HepG2 (cell line): ENCODE measurements at regions not wholly inside any gene's neighbourhood (a gene's known extent, or its start where the extent isn't known, plus 50 kb on each side); places are given as distances from the start of the nearest gene placed in this dataset.

Experiments
- ATAC-seq: fragments of 200-7000 bp; cut with Tn5 transposase; 3 replicates; pipeline ENCODE4 v1.9.1; 2020; ENCODE audit warnings: mild to moderate bottlenecking, moderate library complexity
- BruUV-seq: library from RNA; stranded (reverse); fragments of 400-500 nt; replicated peaks from 2 replicates; lab custom pipeline; 2021; lab: Mats Ljungman, UMichigan
- CTCF ChIA-PET: fragments of 300-600 bp; formaldehyde crosslinking; extraction: SDS; loops from one replicate; lab custom pipeline; 2021; ENCODE audit warnings: low total read pairs, inconsistent platforms, low intra/inter-chr PET ratio; lab: Yijun Ruan, JAX
- POLR2A ChIA-PET: fragments of 350-600 bp; sonication (Branson Sonifier 250); formaldehyde crosslinking; loops from one replicate; lab custom pipeline; 2020; ENCODE audit warnings: antibody characterized with exemption, inconsistent platforms; lab: Yijun Ruan, JAX
- DNase-seq: peaks from one replicate; pipeline ENCODE4 v3.0.0-alpha.2; 2015; ENCODE audit warnings: low spot score
- FAIRE-seq: peaks from 3 replicates; lab custom pipeline; 2011; peaks lifted over from hg19 to GRCh38; lab: Jason Lieb, UNC
- H2AFZ ChIP-seq: one replicate; pipeline ENCODE4 v1.6.1; 2011; ENCODE audit warnings: low read length, inconsistent platforms
- H3K27ac ChIP-seq: fragments of 300-600 bp; 3 replicates; pipeline ENCODE4 v1.8.0; 2011; ENCODE audit warnings: mixed run types, mild to moderate bottlenecking, mixed read lengths, low read length, inconsistent platforms; ENCODE audit not compliant: insufficient read depth; ENCODE audit errors: extremely low read length
- H3K27me3 ChIP-seq, 2 experiments: fragments of 200-600 bp in 1 of 2; 2 replicates in 1 of 2; 3 replicates in 1 of 2; pipeline versions ENCODE4 v1.6.0 to v1.8.0; 2011; ENCODE audit warnings: low read length in 2 of 2, mild to moderate bottlenecking in 2 of 2, moderate library complexity in 2 of 2, inconsistent platforms in 1 of 2; ENCODE audit not compliant: insufficient read depth in 2 of 2, control insufficient read depth in 1 of 2
- H3K36me3 ChIP-seq, 2 experiments: fragments of 200-600 bp in 1 of 2; replicated peaks in 1 of 2; 2 replicates in 1 of 2; 3 replicates in 1 of 2; pipeline versions ENCODE4 v1.5.1 to v1.8.0; 2011; ENCODE audit warnings: low read length in 2 of 2, inconsistent platforms in 1 of 2; ENCODE audit not compliant: insufficient read depth in 2 of 2, control insufficient read depth in 1 of 2
- H3K4me1 ChIP-seq: 2 replicates; pipeline ENCODE4 v1.5.1; 2012; ENCODE audit warnings: low read length, inconsistent platforms; ENCODE audit not compliant: insufficient read depth
- H3K4me2 ChIP-seq: 2 replicates; pipeline ENCODE4 v1.6.0; 2011; ENCODE audit warnings: low read depth, low read length, inconsistent platforms
- H3K4me3 ChIP-seq, 3 experiments: fragments of 200-600 bp in 1 of 3; sonication (generic), shearing (Covaris generic) in 1 of 3; replicated peaks in 1 of 3; 2 replicates each; pipeline ENCODE4 v1.5.1; 2011 to 2016; ENCODE audit warnings: low read length in 3 of 3, inconsistent platforms in 2 of 3, low read depth in 2 of 3, mild to moderate bottlenecking in 2 of 3, control low read depth in 1 of 3, mixed read lengths in 1 of 3; ENCODE audit not compliant: insufficient read depth in 1 of 3
- H3K79me2 ChIP-seq: one replicate; pipeline ENCODE4 v1.6.1; 2011; ENCODE audit warnings: low read length, inconsistent platforms; ENCODE audit not compliant: insufficient read depth
- H3K9ac ChIP-seq: 2 replicates; pipeline ENCODE4 v1.6.0; 2011; ENCODE audit warnings: mild to moderate bottlenecking, low read depth, low read length, inconsistent platforms; ENCODE audit not compliant: insufficient read depth
- H3K9me3 ChIP-seq: 2 replicates; pipeline ENCODE4 v1.5.1; 2012; ENCODE audit warnings: mild to moderate bottlenecking, low read length
- H4K20me1 ChIP-seq: 2 replicates; pipeline ENCODE4 v1.6.0; 2011; ENCODE audit warnings: inconsistent platforms, mild to moderate bottlenecking, low read length, moderate library complexity; ENCODE audit not compliant: insufficient read depth
- AHR ChIP-seq: IDR thresholded peaks from 2 replicates; pipeline ENCODE4 v1.6.1; 2018; ENCODE audit warnings: missing genetic modification reagents, missing compliant biosample characterization
- DBP ChIP-seq: sonication (generic); formaldehyde crosslinking; IDR thresholded peaks from 2 replicates; pipeline ENCODE4 v1.4.0; 2020; ENCODE audit warnings: missing genetic modification reagents; ENCODE audit errors: not compliant biosample characterization
- HNF1B ChIP-seq: sonication (generic); formaldehyde crosslinking; IDR thresholded peaks from 2 replicates; pipeline ENCODE4 v1.5.1; 2020; ENCODE audit warnings: mild to moderate bottlenecking, moderate library complexity, missing genetic modification reagents
- POLR2AphosphoS5 ChIP-seq: IDR thresholded peaks from 2 replicates; pipeline ENCODE4 v1.6.1; 2012; ENCODE audit warnings: low read depth, low read length
- RAD51 ChIP-seq: fragments of 450-650 bp; IDR thresholded peaks from 2 replicates; pipeline ENCODE4 v1.6.1; 2016; ENCODE audit warnings: borderline replicate concordance
- SP140L ChIP-seq: sonication (generic); formaldehyde crosslinking; IDR thresholded peaks from 2 replicates; pipeline ENCODE4 v1.4.0; 2020; ENCODE audit warnings: missing genetic modification reagents, borderline replicate concordance
- SRF ChIP-seq: IDR thresholded peaks from 2 replicates; pipeline ENCODE4 v1.6.1; 2011; ENCODE audit warnings: mild to moderate bottlenecking, low read depth, low read length, moderate library complexity
- TCF7 ChIP-seq: sonication (generic); IDR thresholded peaks from 2 replicates; pipeline ENCODE4 v1.6.1; 2016; ENCODE audit warnings: antibody characterized with exemption, low read depth
- THAP11 ChIP-seq: IDR thresholded peaks from 2 replicates; pipeline ENCODE4 v1.6.1; 2016; ENCODE audit warnings: missing biosample characterization, missing genetic modification reagents
- ZFP62 ChIP-seq: sonication (generic); formaldehyde crosslinking; IDR thresholded peaks from 2 replicates; pipeline ENCODE4 v1.4.0; 2020; ENCODE audit warnings: missing genetic modification reagents
- ZNF136 ChIP-seq: sonication (generic); formaldehyde crosslinking; IDR thresholded peaks from 2 replicates; pipeline ENCODE4 v1.8.1; 2022; ENCODE audit warnings: low read depth, mild to moderate bottlenecking, moderate library complexity, missing genetic modification reagents
- ZNF143 ChIP-seq: sonication (generic); formaldehyde crosslinking; IDR thresholded peaks from 2 replicates; pipeline ENCODE4 v1.4.0; 2020; ENCODE audit warnings: missing genetic modification reagents
- ZNF292 ChIP-seq: sonication (generic); formaldehyde crosslinking; IDR thresholded peaks from 2 replicates; pipeline ENCODE4 v1.8.1; 2022; ENCODE audit warnings: mild to moderate bottlenecking, low read depth, missing genetic modification reagents, borderline replicate concordance
- ZNF30 ChIP-seq: sonication (generic); formaldehyde crosslinking; IDR thresholded peaks from 2 replicates; pipeline ENCODE4 v1.5.0; 2020; ENCODE audit warnings: mild to moderate bottlenecking, missing genetic modification reagents
- ZNF580 ChIP-seq: IDR thresholded peaks from 2 replicates; pipeline ENCODE4 v1.6.1; 2016; ENCODE audit warnings: low read depth, borderline replicate concordance
- ZNF616 ChIP-seq: sonication (generic); formaldehyde crosslinking; IDR thresholded peaks from 2 replicates; pipeline ENCODE4 v1.5.0; 2020; ENCODE audit warnings: low read depth, mild to moderate bottlenecking, missing genetic modification reagents
- ZNF800 ChIP-seq: sonication (generic); formaldehyde crosslinking; IDR thresholded peaks from 2 replicates; pipeline ENCODE4 v1.4.0; 2020; ENCODE audit warnings: missing genetic modification reagents
- WGBS: methylation state at CpG from one replicate; pipeline ENCODE4 v1.1.6; 2017; ENCODE audit warnings: low lambda C conversion rate; 5-methylcytosine and 5-hydroxymethylcytosine counted together
- in situ Hi-C: cut with HindIII; loops from 2 replicates; pipeline ENCODE4 v1.10.0; 2017; ENCODE audit warnings: low pct_unique_long_range_greater_than_20kb; ENCODE audit not compliant: extremely low pct_ligation_motif_present
- intact Hi-C: fragments of 100-400 bp; cut with micrococcal nuclease; formaldehyde crosslinking; loops from one replicate; pipeline ENCODE4 v1.10.0; 2022; ENCODE audit not compliant: unreplicated experiment
- TF ChIP-seq, protein P1 (sequence below), 2 experiments: sonication (generic) in 1 of 2; formaldehyde crosslinking in 1 of 2; IDR thresholded peaks; 2 replicates each; pipeline versions ENCODE4 v1.4.0 to v1.6.1; 2018 to 2020; ENCODE audit warnings: missing genetic modification reagents in 2 of 2, borderline replicate concordance in 1 of 2, low read depth in 1 of 2, mild to moderate bottlenecking in 1 of 2, missing biosample characterization in 1 of 2

GRCh38 chr10:62584731-62585130 lies 210.6 kb downstream of the ZNF365 start (continued):
- TF ChIP-seq, protein P1, sequence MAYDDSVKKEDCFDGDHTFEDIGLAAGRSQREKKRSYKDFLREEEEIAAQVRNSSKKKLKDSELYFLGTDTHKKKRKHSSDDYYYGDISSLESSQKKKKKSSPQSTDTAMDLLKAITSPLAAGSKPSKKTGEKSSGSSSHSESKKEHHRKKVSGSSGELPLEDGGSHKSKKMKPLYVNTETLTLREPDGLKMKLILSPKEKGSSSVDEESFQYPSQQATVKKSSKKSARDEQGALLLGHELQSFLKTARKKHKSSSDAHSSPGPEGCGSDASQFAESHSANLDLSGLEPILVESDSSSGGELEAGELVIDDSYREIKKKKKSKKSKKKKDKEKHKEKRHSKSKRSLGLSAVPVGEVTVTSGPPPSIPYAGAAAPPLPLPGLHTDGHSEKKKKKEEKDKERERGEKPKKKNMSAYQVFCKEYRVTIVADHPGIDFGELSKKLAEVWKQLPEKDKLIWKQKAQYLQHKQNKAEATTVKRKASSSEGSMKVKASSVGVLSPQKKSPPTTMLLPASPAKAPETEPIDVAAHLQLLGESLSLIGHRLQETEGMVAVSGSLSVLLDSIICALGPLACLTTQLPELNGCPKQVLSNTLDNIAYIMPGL (CRISPR knock-in tag; IDR thresholded peaks at IDR 0.05; ENCODE audit: borderline replicate concordance in 1 of 2, low read depth in 1 of 2): no peak
- TF ChIP-seq SP140L: no peak
- no peak for TF ChIP-seq POLR2AphosphoS5

DNA sequence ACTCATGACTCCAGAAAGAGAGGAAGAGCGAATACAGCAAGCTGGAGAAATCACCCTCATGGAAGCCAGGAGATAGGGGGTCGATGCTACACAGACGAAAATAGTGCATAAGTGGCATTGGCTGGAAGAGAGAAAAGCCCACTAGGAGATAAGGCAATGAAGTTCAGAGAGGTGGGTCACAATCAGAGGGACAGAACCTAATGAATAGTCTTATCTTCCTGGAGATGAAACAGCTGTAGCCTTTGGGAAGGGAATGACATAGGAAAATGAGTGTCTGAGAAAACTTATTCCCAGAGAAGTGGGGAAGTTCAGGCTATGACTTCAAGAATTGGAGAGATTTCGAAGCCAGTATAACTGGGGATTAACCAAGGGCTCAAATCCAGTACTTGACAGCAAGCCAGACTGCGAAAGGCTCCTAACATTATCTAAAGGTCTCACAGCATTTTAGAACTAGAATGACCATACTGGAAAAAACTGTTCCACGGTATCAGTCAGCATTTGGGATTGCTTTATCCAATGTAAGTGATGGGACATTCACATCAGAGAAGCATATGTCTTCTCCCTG lies 211.1 kb downstream of the ZNF365 start:
- ChIA-PET CTCF (no interaction called here), POLR2A (no interaction called here)
- in situ Hi-C loops (loop anchor here (25.0 kb wide), 1 partner anchor 502 kb away; no protein-coding TSS in a partner anchor), intact Hi-C loops (no loop called here)
- BruUV-seq: no TSS peak
- no peaks in the 10 kb centered on the region for H3K4me1 ChIP-seq
- H3K27me3 ChIP-seq: no peaks in the 10 kb centered on the region
- no peak for FAIRE-seq
- H3K9me3 ChIP-seq: no peaks in the 10 kb centered on the region
- no peaks in the 10 kb centered on the region for H3K79me2 ChIP-seq
- no peak overlapping the region for H3K4me3 ChIP-seq
- H2AFZ ChIP-seq: no peak overlapping the region
- no peak for ATAC-seq
- no peaks in the 10 kb centered on the region for H4K20me1 ChIP-seq
- H3K4me2 ChIP-seq: no peak overlapping the region
- H3K36me3 ChIP-seq: no peaks in the 10 kb centered on the region
- DNase-seq: no peak
- H3K27ac ChIP-seq: no peak overlapping the region
- WGBS: 2% methylated on average over 6 of the region's 6 CpGs
- no peak overlapping the region for H3K9ac ChIP-seq
- TF ChIP-seq ZNF30 (no peak), RAD51 (no peak), ZNF616 (CRISPR knock-in tag) (no peak), AHR (no peak), DBP (CRISPR knock-in tag) (no peak), ZNF136 (CRISPR knock-in tag) (no peak), ZNF800 (no peak), ZNF143 (CRISPR knock-in tag) (no peak), TCF7 (no peak), HNF1B (no peak), ZNF580 (CRISPR knock-in tag) (no peak), ZNF292 (no peak), THAP11 (CRISPR knock-in tag) (no peak), ZFP62 (CRISPR knock-in tag) (no peak), SRF (no peak)
